NCI-H1436 (cell line): ENCODE measurements at regions not wholly inside any gene's neighbourhood (a gene's known extent, or its start where the extent isn't known, plus 50 kb on each side); places are given as distances from the start of the nearest gene placed in this dataset.
"Not testable (repeated sequence)": the region's sequence is repeated elsewhere in the genome, so short reads cannot be mapped to it uniquely, and the experiment has no call there.

Experiments
- DNase-seq: peaks from one replicate; lab custom pipeline; 2025; lab: John Stamatoyannopoulos, UW

DNA sequence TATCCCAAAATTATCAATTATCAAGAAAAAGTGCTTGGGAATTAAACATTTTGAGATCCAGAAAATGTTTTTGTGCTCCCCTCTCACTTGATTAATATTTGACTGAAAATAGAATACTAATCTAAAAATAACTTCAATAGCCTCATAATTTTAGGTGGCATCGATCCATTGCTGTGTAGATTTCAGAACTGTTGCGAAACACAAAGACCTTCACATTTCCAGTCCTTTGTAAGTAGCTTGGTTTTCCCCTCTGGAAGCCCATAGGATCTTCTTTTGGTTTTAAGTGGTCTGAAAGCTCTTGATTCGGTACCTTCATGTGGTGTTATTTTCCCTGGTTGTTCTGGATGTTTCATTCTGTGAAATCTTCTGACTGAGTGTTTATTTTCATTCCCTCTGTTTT lies 176.5 kb downstream of the NUFIP1 start:
- DNase-seq = no peak

DNA sequence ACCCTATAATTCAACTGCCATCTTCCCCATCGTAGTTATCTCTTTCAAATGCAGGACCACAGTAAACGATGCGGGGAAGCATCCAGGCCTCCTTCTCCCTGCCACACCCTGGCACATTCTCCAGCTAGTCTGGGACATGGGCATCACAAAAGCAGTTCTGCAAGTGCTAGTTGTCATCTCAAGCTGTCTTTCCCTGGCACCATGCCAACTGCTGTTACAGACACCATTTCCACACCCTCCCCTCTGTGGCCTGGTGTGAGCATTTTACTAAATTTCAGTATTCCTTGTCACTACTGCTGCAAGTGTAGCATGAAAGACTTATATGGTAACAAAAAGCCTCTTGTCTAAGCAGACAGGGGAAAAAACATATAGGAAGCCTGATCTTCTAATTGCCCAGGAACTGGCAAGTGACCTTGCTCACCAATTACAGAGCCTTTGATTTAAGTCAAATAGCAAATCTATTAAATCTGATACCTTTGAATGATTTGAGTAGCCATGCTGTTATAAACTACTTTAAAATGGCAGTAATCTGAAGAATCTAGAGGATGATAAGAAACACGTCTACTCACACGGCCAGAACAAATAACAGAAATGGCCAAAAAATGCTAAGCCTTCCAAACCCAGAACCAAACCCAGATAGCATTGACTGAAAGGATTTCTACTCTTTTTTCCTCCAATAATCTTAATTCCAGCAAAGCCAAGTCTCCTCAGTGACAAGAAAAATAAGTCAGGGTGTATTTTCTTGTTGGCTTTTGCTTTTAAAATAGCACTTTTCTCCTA lies 179.0 kb downstream of the NUFIP1 start:
- peak; percentile 7 for DNase-seq

DNA sequence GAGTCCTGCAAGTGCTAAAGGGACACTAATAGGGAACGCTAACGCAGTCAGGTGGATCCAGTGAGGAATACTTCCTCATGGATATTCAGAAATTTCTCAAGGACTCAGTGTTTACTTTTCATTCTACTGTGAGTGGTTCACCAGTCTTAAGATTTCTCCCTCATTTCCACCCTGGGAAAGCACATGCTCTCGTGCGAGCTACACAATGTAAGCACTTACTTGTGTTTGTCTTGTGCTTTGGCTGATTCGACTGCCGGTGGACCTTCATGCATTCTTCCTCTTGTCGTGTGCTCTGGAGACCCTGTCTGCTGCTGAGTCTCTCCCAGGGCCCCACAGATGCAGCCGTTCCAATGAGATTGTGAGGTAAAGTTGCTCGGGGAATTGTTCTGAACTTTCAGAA lies 180.1 kb downstream of the NUFIP1 start:
- no peak for DNase-seq

DNA sequence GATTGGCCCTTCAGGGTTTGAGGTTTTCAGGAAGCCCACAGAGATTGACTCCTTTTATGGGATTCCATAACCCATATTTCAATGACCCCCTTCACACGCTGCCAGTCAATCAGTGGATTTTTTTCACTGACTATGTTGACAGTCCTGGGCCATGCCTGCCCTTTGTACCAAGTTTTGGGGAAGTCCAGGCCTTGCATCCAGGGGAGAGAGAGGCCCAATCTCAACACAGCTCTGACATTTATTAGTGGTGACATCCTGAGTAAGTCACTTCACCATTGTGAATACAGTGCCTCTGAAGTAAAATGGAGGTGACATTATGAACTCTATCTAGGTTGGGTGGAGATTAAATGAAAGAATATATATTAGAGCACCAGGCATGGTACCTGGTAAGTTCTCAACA lies 181.1 kb downstream of the NUFIP1 start:
- no peak for DNase-seq

DNA sequence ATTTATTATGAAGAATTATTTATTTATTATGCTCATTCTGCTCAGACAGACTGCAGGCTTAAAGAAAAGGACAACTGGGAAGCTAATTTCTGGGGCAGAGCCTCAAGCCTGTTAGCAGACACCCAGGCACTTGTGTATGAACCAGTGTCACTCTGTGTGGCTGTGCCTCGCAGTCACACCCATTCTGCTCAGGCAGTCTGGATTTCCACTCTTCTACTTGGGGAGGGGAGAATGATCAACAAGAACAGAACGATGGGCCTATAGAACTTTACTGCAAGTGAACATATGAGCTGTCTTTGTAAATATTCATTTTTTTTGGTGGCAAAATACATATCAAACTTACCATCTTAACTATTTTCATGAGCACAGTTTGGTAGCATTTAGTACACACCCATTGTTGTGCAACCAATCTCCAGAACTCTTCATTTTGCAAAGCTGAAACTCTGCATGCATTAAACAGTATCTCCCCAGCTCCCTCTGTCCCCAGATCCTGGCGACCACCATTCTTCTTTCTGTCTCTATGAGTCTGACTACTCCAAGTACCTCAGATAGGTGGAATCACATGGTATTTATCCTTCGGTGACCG lies 181.7 kb downstream of the NUFIP1 start:
- DNase-seq = no peak

DNA sequence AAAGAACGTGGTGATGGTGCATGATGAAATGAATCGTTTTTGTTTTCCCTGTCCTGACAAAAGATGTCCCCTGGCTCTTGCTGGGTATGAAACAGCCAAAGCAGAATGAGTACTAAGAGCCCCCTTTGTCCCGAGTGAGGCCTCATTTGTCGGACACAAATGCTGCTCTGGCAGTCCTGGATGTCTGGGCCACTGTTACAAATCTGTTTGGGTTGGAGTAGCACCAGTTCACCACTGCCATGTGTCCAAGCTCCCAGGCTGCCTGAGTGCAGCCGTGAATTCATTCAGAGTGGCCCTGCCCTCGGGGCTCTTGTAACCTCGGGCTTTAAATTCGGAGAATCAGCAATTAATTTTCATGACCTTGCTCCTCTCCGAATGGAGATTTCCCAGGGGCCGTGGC lies 182.4 kb downstream of the NUFIP1 start:
- DNase-seq = no peak

DNA sequence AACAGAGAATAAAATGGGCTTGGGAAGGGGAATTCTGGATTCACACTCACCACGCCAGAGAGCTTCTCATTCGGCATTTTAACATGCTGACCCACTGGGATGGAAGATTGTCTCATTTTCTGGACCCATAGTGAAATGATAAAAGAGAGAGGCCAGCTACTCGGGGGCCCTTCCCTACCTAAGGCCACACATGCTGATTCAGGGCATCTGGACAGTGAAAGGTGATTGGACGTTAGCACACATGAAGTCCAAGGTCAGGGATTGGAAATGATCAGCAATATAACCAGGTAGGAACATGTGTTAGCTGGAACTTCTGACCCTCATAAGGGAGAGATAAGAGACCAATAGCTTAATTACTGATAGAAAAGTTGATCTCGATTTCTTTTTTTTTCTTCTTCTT lies 183.7 kb downstream of the NUFIP1 start:
- no peak for DNase-seq

DNA sequence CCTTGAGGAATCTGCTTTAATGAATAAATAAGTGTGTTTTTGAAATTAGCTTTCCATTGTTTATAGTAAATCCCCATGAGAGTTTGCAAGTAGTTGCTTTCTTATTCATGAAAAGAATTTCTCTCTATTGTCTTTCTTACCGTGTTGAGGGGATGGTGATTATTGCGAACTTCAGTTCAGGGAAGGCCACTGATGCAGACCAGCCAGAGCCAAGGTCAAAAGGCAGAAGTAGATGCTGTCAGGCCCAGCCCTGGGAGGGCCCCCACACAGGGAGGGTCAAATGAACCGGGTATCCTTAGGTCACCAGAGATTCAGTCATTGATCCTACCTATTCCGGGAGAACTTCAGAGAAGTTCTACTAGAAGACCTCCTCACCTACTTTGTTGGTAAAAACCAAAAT lies 185.9 kb downstream of the NUFIP1 start:
- DNase-seq = no peak

DNA sequence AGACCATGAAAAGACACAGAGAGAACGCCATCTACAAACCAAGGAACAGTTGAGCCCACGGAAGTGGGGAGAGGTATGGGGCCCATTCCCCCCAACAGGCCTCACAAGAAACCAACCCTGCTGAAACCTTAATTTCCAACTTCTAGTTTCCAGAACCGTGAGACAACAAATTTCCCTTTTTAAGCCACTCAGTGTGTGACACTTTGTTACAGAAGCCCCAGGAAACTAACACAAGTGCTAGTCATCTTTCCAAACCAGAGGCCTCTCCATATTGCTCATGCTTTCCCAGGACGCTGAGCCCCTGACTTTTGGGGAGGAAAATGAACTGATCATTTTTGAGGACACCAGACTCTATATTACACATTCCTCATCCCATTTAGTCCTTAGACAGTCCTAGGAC lies 186.8 kb downstream of the NUFIP1 start:
- no peak for DNase-seq

DNA sequence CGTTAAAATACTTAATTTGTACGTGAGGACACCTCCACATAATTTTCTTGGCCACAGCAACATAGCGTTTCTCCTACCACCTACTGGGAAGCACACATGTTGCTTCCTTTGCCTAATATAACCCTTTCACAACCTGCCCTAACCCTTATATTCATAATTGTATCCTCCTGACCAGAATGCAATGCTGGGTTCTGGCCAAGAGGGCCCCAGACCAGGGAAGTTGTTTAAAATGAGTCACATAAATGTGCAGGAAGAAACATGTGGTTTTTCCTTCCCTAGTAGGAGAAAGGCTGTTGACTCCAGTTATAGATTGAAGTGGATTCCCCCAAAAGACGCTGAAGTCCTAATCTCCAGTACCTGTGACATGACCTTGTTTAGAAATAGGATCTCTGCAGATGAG lies 187.3 kb downstream of the NUFIP1 start:
- no peak for DNase-seq

DNA sequence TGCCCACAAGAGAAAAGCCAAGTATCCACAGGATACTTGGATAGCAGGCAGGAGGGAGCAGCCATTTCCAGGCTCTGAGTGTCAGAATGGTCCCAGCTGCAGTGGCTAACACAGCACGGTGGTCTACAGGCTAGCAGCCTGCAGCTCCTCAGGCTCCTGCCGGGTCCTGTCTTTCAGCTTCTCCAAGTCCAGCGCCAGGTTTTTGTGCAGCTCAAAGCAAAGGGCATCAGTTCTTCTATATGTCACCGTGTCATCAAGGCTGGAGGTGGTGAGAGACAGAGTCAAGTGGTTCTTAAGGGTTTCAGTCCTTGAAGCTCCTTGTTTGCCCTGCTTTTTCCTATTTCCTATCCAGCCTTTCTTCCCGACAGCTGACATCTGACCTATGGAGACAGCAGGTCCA lies 188.6 kb downstream of the NUFIP1 start:
- DNase-seq = no peak

DNA sequence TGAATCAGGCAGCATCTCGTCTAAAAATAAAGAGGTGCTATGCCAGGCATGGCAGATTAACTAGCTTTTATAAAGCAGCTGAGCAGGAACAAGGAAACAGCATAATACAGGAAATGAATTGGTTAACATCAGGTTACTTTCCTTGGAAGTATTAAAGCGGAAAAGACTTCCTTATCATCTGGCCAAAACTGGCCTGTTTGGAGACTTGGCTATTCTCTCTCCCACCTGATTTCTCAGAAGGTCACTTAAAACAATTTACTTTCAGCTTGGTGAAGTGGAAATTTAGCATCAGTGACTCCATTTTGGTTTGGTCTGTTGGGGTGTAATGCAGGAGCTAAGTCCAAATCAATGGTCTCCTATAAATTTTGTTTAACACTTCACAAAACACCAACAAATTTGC lies 191.6 kb downstream of the NUFIP1 start:
- DNase-seq = no peak

DNA sequence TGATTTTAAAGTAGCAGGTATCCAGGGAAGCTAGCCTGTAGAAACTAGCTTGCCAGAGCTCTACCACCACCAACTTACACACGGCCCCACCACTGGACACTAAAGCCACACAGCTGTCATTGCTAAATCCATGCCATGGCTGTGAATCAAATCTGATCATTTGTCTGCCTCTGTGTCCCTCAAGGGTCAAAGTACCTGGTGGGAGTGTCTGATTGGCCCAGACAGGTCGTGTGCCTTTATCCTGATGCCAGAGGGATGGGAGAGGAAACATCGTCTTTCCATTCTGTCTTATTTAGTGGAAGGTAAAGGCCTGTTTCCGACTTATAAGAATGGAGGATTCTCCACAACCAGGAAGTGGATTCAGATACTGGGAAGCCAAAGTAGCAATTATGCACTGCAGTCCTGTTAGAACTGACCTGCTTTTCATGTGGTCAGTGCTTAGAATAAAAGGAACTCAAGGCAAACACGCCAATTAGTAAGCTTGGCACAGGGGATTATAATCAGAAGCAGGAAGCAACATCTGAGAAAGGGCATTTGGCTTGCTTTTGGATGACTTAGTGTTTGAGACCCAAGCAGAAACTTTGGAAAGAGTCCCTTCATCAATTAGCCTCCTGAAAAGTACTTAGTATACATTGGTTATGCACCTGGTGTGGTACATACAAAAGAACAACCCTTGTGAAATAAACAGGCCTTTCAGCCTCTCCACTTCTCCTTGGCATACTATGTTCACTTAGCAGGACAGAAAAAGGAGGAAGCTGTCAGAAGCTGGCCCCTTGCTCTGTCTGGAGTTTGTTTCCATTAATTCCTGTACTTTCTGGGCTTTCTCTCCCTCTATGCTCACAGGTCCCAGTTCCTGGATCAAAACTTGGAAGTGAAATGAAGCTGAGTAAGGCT lies 192.4 kb downstream of the NUFIP1 start:
- DNase-seq = no peak

DNA sequence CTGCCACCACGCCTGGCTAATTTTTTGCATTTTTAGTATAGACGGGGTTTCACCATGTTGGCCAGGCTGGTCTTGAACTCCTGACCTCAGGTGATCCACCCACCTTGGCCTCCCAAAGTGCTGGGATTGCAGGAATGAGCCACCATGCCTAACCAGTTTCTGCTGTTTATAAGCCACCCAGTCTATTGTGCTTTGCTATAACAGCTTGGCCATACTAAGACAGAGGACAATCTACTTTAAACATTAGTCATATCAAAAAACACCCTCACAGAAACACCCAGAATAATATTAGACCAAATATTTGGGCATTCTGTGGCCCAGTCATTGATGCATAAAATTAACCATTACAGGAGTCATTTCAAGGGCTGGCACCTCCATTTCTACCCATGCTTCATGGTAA lies 193.2 kb downstream of the NUFIP1 start:
- not testable (repeated sequence) for DNase-seq

DNA sequence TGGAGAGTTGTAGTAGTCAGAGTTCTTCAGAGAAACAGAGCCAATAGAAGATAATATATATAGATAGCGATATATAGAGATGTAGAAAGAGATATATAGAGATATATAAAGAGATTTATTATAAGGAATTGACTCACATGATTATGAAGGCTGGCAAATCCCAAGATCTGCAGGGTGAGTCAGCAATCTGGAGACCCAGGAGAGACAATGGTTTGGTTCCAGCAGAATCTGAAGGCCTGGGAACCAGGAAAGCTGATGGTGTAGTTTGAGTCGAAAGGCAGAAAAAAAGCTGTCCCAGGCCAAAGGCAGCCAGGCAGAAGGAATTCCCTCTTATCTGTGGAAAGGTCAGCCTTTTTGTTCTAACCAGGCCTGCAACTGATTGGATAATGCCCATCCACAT lies 194.1 kb downstream of the NUFIP1 start:
- DNase-seq = no peak

DNA sequence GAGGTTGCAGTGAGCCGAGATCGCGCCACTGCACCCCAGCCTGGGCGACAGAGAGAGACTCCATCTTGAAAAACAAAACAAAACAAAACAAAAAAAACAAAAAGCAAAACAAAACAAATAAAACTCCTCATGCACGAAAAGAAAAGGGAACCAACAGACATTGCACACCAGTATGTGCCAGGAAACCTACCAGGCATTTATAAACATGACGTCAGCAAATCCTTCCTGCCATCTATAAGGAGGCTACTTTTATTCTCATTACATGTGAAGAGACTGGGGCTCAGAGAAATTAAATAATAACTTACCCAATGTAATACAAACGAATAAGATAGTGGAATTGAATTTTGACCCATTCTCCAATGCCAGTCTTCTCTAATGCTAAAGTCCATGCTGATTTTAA lies 197.2 kb downstream of the NUFIP1 start:
- no peak for DNase-seq

DNA sequence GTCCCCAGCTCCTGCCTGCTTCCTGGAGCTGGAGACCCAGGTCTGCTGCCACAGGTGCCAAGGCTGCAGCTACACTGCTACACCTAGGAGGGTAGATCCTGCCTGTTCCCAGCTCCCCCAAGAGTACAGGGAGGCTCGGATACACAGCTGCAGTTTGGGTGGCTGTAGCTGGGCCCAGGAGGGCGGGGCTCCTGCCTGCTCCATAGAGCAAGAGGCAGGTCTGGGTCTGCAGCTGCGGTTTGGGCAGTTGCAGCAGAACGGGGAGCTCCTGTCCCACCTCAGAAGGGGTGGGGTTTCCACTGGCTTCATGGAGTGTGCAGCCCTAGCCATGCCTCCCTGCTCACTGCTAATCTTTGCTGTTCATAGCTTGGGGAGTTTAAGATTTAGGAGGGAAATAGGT lies 199.0 kb downstream of the NUFIP1 start:
- DNase-seq = no peak

DNA sequence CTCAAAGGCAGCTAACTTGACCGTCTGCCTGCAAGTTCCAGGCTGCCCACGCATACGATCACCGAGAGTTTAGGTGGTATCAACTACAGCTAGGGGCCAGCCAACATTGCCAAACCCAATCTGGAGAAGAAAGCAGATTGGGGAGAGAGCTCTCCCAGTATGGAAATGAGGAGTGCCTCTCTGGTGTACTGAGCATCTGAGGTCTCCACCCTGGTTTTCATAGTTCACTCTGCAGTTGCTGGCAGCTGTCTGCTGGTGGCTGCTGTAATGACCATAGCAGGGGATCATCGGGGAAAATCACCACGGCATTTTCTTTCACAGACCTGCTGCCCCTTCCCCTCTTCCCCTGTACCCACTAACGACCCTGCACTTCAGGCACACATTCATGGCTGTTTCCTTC lies 201.7 kb downstream of the NUFIP1 start:
- no peak for DNase-seq

DNA sequence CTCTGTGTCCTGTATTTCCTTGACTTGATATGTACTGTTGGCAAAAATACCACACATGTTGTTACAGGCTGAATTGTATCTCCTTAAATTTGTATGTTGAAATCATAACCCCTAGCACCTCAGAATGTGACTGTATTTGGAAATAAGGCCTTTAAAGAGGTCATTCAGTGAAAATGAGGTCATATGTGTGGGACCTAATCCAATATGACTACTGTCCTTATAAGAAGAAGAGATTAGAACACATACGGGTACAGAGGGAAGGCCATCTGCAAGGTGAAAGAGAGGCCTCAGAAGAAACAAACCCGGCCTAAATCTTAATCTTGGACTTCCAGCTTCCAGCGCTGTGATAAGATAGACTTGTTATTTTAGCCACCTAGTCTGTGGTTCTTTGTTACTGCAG lies 202.5 kb downstream of the NUFIP1 start:
- no peak for DNase-seq

DNA sequence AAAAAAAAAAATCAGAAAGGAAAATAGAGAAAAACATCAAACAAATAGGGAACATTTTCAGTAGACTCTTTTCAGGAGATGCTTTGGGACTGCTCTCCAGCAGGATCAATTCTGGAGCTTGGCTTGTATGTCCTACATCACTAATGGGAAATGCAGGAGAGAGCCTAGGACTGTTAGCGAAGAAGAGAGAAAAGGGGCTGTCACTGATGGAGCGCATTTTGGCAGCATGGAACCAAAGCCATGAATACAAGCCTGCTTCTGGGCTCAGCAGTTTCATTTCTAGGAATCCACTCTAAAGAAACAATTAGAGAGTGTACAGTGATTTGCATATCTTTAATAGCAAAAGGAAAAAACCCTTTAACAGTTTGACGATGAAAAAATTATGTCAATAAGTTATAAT lies 203.9 kb downstream of the NUFIP1 start:
- no peak for DNase-seq

DNA sequence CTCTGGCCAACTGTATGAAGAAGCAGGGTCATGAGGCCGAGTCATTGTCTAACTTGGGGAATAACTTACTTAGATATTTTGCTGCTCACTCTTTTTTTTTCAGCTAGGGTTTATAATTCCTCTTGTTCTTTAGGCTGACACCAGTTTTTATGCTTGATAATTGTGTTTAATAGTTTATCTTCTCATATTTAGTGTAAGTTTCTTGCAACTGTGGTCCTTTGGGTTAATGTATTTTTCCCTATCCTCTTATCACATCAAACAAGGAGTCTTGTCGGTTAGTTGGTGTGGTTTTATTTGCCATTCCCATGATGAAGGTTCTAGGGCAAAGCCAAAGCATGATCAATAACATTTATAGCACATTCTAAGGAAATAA lies 204.6 kb downstream of the NUFIP1 start:
- DNase-seq = no peak

DNA sequence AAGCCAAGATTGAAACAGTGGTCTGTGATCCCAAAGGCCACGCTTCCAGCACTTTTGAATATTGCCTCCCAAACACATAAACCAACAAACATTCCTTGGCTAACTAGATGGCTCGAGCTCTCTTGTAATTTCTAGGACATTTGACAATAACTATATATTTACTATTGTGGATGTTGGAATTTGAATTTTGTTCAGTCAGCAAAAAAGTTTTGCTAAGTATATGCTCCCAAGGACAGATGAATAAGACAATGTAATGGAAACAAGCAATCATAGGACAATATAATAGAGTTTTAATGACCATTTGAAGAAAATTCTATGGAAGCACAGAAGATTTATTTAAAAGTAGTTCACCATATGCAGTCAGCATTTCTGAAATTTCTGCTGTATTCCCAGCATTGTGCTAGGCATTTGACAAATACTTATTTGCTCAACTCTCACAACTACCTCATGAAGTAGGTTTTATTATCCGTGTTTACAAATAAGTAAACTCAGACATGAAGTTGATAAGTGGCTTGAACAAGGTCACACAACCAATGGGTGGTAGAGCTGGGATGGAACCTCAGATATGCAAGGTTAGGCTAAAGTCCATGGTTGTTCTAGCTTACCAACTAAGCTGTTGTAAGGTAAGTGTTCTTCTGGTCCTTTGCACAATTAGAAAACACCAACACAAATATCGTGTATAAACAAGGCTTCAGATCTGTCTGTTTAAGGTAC lies 205.1 kb downstream of the NUFIP1 start:
- DNase-seq = no peak
